ENCODE measurements at regions not wholly inside any gene's neighbourhood (a gene's known extent, or its start where the extent isn't known, plus 50 kb on each side); places are given as distances from the start of the nearest gene placed in this dataset.

DNA sequence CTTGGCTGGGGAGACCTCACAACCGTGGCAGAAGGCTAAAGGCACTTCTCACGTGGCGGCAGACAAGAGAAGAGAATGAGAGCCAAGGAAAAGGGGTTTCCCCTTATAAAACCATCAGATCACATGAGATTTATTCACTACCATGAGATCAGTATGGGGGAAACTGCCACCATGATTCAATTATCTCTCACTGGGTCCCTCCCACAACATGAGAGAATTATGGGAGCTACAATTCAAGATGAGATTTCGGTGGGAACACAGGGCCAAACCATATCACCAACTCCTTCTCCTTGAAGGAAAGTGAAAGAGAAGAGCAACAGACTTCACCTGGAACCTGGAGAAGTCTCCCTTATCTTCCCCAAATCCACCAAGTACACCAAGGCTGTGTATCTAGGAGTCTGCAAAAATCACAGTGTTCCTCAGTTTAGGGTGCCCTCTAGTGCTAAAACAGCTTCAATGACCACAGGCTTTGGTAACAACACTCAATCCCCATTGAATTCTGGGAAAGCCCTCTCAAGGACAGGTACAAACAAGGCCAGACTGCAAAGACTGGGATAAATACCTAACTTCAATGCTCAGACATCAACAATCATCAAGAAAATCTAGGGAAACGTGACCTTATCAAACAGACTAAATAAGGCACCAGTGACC lies 148.8 kb upstream of the SRD5A2 start:
- DNase-seq (ENCODE audit: low read depth) = peak; percentile 40
- TF ChIP-seq, protein P1, sequence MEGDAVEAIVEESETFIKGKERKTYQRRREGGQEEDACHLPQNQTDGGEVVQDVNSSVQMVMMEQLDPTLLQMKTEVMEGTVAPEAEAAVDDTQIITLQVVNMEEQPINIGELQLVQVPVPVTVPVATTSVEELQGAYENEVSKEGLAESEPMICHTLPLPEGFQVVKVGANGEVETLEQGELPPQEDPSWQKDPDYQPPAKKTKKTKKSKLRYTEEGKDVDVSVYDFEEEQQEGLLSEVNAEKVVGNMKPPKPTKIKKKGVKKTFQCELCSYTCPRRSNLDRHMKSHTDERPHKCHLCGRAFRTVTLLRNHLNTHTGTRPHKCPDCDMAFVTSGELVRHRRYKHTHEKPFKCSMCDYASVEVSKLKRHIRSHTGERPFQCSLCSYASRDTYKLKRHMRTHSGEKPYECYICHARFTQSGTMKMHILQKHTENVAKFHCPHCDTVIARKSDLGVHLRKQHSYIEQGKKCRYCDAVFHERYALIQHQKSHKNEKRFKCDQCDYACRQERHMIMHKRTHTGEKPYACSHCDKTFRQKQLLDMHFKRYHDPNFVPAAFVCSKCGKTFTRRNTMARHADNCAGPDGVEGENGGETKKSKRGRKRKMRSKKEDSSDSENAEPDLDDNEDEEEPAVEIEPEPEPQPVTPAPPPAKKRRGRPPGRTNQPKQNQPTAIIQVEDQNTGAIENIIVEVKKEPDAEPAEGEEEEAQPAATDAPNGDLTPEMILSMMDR (conservative IDR thresholded peaks at IDR 0.05; ENCODE audit: control insufficient read depth, insufficient read depth, low read depth, low read length) = peak; percentile 50
- H3K4me3 ChIP-seq (ENCODE audit: control insufficient read depth, low read depth, low read length) = no peak overlapping the region

DNA sequence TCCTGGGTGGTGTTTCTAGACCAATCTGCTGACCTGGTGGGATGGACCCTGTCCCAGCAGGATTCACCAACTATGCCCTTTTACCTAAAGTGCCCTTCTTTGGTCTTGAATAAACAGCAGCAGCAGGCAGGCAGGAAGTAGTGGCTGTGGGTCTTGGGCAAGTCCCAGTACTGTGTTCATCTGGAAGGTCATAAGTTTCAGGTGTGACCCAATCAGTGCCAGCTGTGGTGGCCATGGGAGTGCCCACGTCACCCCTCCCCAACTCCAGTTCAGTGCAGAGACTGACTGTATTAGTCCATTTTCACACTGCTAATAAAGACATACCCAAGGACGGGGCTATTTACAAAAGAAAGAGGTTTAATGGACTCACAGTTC lies 148.3 kb upstream of the SRD5A2 start:
- no peak for DNase-seq (ENCODE audit: low read depth)
- TF ChIP-seq, protein P1 (conservative IDR thresholded peaks at IDR 0.05; ENCODE audit: control insufficient read depth, insufficient read depth, low read depth, low read length) = no peak
- H3K4me3 ChIP-seq (ENCODE audit: control insufficient read depth, low read depth, low read length) = no peak overlapping the region

DNA sequence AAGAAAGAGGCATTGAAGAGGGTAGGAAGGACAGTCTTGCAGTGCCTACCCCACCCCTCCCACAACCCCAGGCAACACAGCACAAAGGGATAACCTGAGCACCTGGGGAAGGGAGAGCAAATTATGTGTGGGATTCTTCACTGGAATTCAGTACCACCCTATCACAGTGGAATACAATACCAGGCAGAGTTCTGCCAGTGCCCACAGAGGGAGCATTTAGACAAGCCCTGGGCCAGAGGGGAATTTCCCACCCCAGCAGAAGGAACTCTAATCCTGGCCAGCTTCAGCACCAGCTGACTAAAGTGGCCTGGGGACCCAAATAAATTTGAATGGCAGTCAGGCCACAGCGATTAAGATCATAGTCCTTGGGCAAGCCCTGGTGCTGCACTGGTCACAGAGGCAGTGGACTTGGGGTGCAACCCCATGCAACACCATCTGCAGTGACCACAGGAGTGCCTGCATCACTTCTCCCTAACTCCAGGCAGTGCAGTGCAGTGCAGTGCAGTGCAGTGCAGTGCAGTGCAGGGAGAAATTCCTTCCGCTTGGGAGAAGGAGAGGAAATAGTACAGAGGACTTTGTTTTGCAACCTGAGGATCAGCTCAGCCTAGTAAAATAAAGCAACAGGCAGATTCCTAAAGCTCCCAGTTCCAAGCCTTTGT lies 147.8 kb upstream of the SRD5A2 start:
- H3K4me3 ChIP-seq (ENCODE audit: control insufficient read depth, low read depth, low read length) = no peak overlapping the region
- TF ChIP-seq, protein P1 (conservative IDR thresholded peaks at IDR 0.05; ENCODE audit: control insufficient read depth, insufficient read depth, low read depth, low read length) = no peak
- no peak for DNase-seq (ENCODE audit: low read depth)

GRCh38 chr2:31726457-31726856 lies 145.7 kb upstream of the SRD5A2 start:
- no peak for DNase-seq (ENCODE audit: low read depth)
- H3K4me3 ChIP-seq (ENCODE audit: control insufficient read depth, low read depth, low read length) = no peak overlapping the region
- TF ChIP-seq, protein P1 (conservative IDR thresholded peaks at IDR 0.05; ENCODE audit: control insufficient read depth, insufficient read depth, low read depth, low read length) = no peak

DNA sequence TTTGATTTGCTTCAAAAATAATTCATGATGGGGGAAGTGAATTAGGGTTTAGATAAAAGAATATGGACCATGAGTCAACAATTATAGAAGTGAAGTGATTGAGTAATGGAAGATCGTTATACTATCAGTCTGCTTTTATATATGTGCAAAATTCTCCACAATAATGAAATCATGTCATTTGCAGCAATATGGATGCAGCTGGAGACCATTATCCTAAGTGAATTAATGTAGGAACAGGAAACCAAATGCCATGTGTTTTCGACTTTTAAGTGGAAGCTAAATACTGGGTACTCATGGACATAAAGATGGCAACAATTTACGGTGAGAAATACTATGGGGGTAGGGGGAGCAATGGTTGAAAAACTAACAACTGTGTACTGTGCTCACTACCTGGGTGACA lies 144.7 kb upstream of the SRD5A2 start:
- no peak overlapping the region for H3K4me3 ChIP-seq (ENCODE audit: control insufficient read depth, low read depth, low read length)
- TF ChIP-seq, protein P1 (conservative IDR thresholded peaks at IDR 0.05; ENCODE audit: control insufficient read depth, insufficient read depth, low read depth, low read length) = no peak
- no peak for DNase-seq (ENCODE audit: low read depth)

GRCh38 chr2:31711737-31712136 lies 131.0 kb upstream of the SRD5A2 start:
- DNase-seq (ENCODE audit: low read depth) = no peak
- TF ChIP-seq, protein P1 (conservative IDR thresholded peaks at IDR 0.05; ENCODE audit: control insufficient read depth, insufficient read depth, low read depth, low read length) = no peak
- H3K4me3 ChIP-seq (ENCODE audit: control insufficient read depth, low read depth, low read length) = no peak overlapping the region

Measured in fibroblast of mammary gland (primary cell).